HG03025 (cell line): ENCODE measurements at regions not wholly inside any gene's neighbourhood (a gene's known extent, or its start where the extent isn't known, plus 50 kb on each side); places are given as distances from the start of the nearest gene placed in this dataset.

Source experiments
- ATAC-seq: cut with Tn5 transposase; IDR thresholded peaks from one replicate; pipeline ENCODE4 v1.9.1; 2021; ENCODE audit warnings: mild to moderate bottlenecking, moderate library complexity; ENCODE audit not compliant: unreplicated experiment, low FRiP score

DNA sequence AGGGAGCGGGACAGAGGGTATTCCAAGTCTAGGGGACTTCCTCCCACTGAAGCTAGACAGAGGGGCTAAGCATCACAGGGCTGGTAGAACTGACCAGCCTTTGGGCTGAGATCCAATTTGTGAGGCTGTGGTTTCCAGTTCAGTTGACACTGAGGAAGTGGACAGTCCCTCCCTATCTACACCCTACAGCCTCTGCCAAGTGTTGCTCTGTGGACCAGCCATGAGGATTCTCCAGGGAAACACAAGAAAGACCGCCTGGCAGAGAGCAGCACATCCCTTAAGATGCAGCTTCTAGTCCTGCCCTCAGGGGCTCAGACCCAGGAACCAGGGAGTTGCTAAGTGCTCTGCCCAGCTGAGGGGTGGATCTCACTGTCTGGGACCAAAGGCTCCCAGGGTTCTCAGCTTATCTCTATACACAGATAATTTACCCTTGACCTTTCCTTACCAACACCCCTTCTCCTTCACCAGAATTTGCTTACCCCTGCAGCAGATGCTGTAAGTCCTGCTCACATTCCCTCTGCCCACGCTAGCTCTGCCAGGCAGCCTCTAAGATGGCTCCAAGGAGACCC lies 252.0 kb downstream of the SKIDA1 start:
- no peak for ATAC-seq

DNA sequence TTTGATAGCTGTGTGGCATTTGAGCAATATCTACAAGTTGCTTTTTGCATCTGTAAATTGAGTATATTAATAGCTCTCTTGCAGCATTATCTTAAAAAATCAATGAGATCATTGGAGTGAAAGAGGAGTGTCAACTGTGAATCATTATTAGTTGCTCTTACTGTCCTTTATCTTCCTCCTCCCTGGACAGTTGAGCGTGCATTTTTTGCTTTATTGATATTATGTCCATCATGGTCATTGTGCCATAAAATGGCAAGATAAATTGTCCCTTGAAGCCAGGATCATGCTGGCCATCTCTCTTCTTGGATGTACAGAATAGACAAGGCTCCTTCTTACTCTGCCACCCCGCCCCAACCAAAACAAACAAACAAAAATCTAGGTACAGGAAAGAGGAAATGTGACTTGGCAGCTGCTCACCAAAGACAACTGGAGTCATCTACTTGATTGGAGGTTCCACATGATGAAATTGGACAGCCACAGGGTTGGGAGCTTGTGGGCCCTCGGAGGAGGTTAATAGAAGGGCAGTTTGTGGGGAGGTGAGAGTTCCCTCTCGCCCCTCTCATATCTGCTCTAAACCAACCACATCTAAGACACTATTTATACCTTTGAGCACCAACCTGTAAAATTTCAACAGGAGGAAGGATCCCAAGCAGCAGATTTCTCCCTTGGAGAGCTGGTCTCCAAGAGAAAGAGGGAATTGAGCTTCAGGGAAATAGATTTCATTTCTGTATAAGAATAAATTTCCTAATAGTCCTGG lies 252.7 kb downstream of the SKIDA1 start:
- no peak for ATAC-seq

DNA sequence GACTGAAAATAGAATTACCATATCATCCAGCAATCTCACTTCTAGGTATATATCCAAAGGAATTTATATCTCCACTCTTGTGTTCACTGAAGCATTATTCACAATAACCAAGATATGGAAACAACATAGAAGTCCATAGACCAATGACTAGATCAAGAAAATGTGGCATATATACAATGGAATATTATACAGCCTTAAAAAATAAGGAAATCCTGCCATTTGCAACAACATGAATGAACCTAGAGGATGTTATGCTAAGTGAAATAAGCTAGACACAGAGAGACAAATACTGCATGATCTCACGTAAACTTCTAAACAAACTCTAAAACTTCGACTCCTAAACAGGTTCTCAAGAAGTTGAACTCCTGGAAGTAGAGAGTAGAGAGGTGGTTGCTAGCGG lies 254.5 kb downstream of the SKIDA1 start:
- ATAC-seq = no peak

DNA sequence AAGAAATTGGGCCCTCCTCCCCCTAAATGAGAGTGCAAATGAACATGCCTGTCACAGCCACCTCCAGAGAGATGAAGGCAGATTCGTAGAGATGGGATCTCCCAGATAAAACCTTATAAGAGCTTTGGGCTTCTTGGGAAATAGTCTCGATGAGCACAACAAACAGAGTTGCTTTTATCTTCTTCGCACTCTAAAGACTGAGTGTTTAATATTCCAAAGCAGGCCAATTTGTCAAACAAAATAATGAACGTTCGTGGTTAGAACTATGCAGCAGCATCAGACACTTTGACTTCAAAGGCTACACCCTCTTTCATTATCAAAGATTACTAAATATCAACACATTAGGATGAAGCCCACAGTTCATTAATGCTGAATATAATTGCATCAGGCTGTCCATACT lies 256.2 kb downstream of the SKIDA1 start:
- no peak for ATAC-seq

DNA sequence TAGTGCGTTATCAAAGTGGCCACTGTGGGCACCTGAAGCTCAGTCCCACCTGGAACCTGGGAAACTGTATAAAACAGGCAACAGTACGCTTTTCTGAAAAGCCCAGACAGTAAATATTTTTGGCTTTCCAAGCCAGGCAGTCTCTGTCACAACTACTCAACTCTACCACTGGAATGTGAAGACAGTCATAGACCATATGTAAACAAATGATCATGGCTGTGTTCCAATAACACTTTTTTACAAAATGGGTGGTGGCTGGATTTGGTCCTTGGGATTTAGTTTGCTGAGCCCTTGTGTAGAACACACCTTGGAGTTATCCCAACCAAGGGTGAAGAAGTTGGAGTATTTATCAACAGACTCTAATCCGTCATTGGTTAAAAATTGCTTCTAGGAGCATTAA lies 259.9 kb downstream of the SKIDA1 start:
- no peak for ATAC-seq

DNA sequence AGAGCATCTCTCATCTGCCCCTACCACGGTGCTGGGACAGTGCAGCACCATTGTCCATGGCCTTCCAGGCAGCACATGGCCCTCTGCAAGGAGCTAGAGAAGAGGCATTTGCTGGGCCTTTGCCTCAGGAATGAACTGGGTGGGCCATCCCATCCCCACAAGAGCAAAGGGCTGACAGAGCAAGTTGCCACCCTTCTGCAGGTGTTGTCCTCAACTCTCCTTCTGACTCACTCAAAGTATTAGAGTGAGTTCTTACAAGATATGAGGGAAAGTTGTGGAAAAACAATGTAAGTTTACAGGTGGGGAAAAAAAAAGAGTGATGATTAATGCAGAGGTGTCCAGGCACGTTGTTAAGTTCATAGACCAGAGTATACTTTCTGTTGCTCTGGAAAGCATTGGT lies 261.2 kb downstream of the SKIDA1 start:
- no peak for ATAC-seq

DNA sequence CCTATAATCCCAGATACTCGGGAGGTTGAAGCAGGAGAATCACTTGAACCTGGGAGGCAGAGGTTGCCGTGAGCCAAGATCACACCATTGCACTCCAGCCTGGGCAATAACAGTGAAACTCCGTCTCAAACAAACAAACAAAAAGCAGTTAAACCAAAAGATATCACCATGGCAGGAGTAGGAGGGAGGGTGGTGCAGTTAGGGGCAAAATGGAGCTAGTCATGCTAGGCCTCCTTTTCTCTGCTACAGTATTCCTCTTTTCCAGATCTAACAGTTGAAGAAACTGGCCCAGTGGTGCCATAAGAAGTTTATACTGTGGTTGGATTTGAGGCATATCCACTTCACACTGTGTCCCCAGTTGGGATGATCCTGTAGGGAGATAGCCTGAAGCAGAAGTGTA lies 261.6 kb downstream of the SKIDA1 start:
- ATAC-seq = no peak

DNA sequence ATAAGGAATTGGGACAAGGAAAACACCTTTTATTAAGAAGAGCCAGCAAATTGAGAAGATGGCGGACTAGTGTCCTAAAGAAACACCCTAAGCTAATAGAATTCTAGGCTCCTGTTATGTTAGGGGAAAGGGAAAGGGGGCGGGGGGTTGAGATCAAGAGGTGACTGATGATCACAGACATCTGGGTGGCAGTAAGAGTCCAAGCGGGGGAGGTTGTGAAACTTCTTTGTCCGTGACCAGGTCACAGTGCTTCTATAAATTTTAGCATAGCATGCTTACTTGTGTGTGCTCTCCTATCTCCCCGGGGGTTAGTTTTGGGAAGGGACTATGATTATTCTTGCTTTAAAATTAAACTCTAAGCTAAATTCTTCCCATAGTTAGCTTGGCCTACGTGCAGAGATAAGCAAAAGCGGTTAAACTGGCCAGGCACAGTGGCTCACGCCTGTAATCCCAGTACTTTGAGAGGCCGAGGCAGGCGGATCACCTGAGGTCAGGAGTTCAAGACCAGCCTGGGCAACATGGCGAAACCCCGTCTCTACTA lies 262.1 kb downstream of the SKIDA1 start:
- ATAC-seq = no peak

DNA sequence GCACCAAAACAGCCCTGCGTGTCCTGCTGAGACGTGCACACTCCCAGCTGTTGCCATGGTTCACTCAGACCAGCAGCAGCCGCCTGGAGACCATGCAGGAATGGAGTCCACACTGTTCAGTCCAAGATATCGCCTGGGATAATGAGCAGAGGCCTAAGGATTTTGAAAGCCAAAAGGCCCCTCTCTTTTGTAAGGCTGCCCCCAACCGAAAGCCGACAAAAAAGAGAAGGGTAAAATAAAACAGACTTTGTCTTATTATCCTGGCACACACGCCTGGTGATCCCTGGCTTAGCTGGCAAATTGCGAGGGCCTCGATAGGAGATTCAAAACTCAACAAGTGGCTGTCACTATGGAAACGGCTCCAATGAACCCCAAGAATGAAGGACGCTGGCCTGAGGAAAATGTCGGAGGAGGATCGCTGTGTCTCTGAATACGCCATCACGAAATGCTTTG lies 263.6 kb downstream of the SKIDA1 start:
- ATAC-seq = no peak

DNA sequence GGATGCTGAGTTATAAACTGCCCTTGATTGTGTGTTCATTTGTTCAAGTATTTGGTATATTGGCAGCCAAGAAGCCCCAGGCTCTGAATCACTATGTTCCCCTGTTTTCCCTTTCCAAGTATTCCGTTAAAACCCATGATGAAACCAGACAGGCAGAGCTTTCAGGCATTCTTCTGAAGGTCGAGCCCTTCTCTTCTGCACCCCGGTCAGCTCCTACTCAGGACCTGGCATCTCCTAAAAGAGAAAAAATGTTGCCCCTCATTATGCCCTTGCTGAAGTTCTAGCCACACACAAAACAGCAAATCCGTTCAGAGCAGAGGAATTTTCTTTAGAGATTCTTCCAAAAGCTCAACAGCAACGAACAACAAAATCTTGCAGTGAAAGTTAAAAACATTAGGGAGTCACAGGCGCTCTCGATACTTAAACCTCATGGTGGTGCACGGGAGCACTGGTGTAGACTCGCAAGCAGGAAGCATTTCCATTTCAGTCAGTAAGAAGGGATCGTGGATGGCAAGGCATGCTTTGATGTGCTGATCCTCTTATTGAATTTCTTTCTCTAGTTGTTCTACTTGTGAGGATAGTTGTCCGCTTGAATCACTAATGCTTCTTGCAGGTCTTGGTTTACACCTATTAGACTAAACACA lies 264.9 kb downstream of the SKIDA1 start:
- ATAC-seq = no peak

DNA sequence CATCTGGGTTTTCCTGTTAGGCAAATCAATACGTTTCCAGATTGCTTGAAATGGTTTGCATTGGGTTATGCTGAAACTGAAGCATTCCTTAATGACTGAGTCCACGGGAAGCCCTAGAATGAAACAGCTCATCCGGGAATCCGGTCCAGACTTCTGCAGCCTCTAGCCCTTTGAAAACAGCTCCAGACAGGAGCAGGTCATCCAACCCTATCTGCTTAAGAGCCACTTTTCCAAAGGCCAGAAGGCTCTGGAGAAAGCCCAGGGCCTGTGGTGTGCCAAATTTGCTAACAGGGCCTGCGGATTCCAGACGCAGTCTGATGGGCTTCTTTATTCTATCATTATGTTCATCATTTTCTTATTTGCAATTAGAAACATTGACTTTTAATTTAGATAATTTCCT lies 265.4 kb downstream of the SKIDA1 start:
- ATAC-seq = no peak

DNA sequence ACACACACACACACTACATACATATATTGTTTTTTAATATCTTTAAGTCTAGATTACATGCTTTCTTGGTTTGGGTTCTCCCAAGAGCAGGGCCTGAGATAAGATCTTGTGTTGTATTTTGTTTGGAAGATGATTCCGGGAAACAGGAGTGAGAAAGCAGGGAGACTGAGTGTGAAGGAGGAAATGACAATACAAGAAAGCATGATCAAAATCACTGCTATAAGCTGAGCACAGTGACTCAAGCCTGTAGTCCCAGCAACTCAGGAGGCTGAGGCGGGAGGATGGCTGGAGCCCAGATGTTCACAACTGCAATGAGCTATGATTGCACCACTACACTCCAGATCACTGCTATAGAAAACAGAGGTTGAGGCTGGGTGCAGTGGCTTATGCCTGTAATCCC lies 267.6 kb downstream of the SKIDA1 start:
- ATAC-seq = no peak

DNA sequence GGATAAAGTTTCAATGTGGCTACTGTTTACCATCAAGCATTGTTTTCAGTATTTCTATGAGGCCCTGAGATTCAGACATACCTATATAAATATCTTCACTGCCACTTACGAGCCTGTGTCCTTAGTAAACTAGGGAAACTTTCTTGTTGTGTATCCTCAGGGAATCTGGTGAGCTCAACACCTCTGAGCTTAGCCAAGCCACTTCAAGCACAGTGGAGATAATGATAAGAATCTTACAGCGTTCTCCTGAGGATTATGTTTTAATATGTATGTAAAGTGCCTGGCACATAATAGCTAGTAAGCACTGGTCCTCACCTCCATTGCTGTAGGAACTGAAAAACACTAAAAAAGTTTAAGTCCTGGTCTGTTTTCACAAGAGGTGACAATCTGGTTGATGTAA lies 268.3 kb downstream of the SKIDA1 start:
- ATAC-seq = no peak

DNA sequence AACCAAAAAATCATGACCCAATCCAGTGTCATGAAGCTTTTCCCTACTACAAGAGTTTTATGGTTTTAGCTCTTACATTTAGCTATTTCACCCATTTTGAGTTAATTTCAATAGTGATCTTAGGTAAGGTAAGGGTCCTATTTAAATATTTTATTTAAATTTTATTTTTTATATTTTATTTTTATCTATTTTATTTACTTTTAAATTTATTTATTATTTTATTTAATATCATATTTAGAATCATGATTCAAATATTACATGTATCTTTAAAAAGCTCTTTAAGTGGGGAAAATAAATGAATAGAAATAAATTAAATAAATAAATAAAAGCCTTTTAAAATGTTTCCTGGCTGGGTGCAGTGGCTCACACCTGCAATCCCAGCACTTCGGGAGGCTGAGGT lies 276.0 kb downstream of the SKIDA1 start:
- no peak for ATAC-seq

DNA sequence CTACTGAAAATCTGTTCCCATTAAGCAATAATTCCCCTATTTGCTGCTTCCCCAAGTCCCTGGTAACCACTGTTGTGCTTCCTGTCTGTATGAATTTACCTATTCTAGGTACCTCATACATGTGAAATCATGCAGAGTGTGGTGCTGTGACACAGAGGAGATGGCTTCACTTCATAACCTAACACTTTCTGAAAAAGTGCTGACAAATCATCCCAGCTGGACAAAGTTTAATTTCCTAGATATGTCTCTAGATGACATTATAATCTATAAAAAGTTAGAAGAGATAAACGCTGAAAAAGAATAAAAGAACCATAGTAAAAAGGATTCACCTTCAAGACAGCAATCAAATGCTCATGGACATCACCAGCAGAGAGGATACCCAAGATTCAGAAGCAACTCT lies 277.9 kb downstream of the SKIDA1 start:
- ATAC-seq = no peak

DNA sequence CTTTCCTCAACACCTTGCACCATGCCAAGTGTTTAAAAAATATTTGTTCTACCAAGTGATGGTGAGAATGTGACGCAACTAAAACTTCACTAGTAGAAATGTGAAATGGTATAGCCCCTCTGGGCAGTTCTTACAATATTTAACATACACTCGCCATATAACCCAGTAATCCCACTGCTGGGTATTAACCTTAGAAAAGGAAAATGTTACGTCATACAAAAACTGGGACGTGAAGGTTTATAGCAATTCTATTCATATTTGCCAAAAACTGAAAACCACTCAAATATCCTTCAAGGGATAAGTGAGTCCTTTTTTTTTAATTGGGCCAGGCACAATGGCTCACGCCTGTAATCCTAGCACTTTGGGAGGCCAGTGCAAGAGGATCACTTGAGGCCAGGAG lies 279.3 kb downstream of the SKIDA1 start:
- no peak for ATAC-seq

DNA sequence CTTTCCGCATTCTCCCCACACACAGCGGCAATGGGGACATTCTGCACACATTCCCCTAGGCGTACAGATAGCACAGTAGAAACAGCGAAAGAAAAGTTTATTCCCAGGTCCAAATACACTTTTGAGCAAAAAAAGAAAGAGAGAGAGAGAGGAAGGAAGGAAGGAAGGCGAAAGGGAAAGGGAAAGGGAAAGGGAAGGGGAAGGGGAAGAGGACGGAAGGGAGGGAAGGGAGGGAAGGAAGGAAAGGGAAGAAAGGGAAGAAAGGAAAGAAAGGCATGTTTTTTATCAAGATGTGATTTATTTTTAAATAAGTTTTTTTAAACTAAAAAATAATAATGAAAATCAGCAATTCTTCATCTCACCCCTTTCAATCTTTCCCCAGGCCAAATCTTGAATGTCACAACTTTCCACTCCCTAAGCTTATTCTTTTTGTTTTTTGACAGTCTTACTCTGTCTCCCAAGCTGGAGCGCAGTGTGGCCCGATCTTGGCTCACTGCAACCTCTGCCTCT lies 281.7 kb downstream of the SKIDA1 start:
- ATAC-seq = no peak

DNA sequence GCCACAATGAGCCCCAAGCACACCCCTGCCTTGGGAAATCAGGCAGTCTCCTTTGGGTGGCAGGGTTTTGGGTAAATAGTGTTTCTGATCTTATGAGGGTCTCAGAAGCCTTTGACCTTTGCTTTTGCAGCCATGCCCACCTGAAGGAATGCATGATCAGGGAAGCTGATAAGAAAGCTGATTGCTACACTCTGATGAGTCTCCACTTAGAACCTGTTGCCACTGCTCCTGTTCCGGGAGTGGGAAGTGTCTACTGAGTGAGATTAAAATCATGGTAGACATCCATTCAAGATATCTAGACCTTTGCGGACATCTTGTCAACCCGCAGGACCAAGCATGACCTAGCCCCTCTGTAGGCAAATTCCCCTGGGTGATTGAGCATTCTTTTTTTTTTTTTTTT lies 282.6 kb downstream of the SKIDA1 start:
- no peak for ATAC-seq

DNA sequence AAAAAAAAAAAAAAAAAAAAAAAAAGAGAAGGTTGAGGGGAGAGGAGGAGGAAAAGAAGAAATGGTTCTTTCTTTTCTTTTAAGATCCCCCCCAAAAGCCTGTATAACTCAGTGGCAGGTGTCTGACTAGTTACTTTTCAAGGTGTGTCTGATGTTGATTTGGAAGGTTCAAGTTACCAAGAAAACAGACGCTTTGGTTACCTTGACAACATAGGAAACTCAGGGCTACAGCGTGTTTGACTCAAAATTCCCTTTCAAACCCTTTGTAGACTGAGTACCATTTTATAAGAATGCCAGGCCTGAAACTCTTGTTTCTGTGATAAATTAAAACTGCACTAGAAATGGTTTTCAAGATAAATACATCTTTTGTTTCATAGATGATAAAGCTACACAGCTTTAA lies 286.8 kb downstream of the SKIDA1 start:
- ATAC-seq = no peak

DNA sequence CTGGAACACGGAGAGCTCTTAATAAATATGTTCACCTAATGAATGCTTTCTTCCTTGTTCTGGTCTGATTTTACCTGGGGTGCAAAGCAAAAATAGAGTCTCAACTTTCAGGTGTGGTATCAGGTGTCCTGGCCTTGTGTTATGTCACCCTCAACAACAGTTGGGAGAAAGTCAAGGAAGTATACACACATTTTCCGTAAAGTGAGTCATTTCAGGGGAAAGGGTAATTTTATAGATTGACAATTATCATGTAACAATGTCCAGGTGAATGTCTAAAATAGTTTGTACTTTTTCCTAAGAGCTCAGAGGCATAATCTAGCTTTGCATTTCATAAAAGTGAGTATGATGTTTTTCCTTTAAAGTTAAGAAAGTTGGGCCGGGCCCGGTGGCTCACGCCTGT lies 287.4 kb downstream of the SKIDA1 start:
- no peak for ATAC-seq

DNA sequence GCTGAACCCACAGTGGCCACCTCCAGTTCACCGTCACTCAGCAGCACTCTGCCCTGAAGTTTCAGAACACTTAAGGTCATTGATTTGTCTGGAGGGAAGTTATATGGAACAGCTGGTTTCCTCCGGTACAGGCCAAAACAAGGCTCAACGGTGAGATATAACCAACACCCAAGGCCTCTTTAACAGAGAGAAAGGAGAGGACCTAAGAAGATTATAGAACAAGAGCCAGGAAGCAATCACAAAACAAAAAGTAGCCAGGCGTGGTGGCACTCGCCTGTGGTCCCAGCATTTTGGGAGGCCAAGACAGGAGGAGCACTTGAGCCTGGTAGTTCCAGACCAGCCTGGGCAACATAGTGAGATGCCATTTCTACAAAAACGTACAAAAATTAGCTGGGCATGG lies 290.7 kb downstream of the SKIDA1 start:
- no peak for ATAC-seq

DNA sequence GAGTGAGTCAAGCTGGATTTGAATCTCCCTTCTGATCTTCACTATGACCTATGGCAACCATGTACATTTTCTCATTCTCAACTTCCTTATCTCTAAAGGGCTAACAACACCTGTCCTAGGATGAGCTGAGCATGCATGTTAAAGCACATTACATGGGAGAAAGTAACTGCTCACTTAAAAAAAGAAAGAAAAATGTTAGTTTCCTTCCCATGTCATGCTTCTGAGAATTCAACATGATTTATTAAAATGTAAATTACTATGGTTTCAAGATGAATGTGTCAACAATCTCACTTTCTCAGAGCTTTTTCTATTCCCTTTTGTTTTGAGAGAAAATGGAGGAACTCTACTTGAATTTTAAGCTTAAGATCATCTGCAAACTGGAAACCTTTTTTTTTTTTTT lies 295.3 kb downstream of the SKIDA1 start:
- ATAC-seq = no peak
